H54 (cell line): ENCODE measurements at regions not wholly inside any gene's neighbourhood (a gene's known extent, or its start where the extent isn't known, plus 50 kb on each side); places are given as distances from the start of the nearest gene placed in this dataset.

ENCODE experiments used
- DNase-seq: peaks from one replicate; pipeline ENCODE4 v3.0.0; 2011; ENCODE audit warnings: low spot score, mixed read lengths; ENCODE audit not compliant: insufficient read length
- FAIRE-seq: peaks from 3 replicates; lab custom pipeline; 2011; peaks lifted over from hg19 to GRCh38; lab: Jason Lieb, UNC
- POLR2A ChIP-seq: IDR thresholded peaks from 2 replicates; pipeline ENCODE4 v1.6.1; 2011; ENCODE audit warnings: low read depth, mild to moderate bottlenecking, low read length

DNA sequence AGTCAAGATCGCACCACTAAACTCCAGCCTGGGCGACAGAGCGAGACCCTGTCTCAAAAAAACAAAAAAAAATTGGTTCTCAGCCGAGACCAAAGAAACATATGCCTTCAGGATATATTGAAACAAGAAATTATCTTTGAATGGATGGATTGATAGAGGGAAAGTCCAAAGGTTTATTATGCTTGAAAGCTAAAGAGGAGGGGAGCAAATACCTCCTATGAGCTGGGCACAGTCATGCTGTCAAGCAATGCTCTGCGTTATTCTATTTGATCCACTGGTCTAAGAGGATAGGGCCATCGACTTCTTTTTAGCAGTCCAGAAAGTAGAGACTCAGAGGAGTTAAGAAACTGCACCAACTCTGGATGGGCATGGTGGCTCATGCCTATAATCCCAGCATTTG lies 85.9 kb upstream of the SLC34A2 start:
- no peak for FAIRE-seq
- no peak for DNase-seq
- no peak for TF ChIP-seq POLR2A

DNA sequence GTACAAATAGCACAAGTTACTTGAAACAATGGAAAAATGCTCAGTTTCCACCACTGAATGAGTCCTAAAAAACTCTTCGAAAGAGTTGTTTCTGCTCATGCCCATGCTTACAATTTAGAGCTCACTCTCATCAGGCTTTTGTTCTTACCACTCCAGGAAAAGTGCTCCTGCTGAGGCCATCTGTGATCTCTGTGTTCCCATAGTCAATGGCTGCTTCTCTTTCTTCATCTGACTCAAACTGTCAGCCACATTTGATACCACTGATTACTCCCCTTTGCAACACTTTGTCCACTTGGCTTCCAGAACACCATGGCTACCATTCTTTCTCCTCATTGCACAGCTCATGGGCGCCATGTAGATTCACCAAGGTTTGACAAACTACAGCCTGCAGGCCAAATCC lies 80.0 kb upstream of the SLC34A2 start:
- DNase-seq, result no peak
- no peak for FAIRE-seq
- no peak for TF ChIP-seq POLR2A

DNA sequence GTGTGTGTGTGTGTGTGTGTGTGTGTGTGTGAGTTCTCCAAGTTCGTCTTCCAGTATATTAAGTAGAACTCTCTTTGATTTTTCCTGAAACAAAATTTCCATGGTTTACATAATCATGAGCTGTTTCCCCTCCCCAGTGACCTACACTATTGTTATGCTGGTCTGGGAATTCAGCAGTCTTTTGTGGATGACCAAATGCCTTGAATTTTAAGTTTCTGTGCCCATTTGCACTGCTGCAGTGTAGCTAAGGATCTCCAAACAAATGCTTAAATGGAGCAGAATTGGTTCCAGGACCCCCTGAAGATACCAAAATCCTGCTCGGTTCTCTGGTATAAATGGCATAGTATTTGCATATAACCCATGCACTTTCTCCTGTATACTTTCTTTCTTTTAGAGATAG lies 77.2 kb upstream of the SLC34A2 start:
- no peak for TF ChIP-seq POLR2A
- DNase-seq (no peak), FAIRE-seq (no peak)

GRCh38 chr4:25580633-25581467 lies 74.8 kb upstream of the SLC34A2 start:
- DNase-seq (no peak), FAIRE-seq (no peak)
- TF ChIP-seq POLR2A, result no peak

DNA sequence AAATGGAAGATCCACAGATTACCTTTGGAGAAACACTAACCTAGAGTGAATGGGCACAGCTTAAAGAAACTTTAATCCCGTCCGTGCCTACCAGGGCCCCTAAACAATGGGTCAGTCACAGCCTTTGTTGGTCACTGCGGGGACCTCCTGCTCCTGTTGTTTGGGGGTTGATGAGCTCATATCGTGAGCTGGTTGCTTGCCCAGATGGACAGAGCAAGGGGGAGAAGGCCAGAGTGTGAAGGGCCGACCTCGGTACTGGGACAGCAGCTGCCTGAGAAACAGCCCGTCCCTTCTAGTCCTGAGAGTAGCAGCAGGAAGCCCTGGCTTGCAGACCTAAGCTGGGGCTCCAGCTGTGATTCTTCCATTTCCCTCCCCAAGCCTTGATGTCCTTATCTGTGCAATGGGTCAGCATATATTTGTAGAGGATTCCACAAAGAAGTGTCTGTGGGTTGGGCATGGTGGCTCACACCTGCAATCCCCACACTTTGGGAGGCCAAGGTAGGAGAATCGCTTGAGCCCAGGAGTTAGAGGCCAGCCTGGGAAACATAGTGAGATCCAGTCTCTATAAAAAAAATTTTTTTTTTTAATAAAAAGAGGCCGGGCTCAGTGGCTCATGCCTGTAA lies 69.6 kb upstream of the SLC34A2 start:
- FAIRE-seq, result no peak

GRCh38 chr4:25588206-25588605 lies 67.4 kb upstream of the SLC34A2 start:
- FAIRE-seq (no peak), DNase-seq (no peak)
- TF ChIP-seq POLR2A, result no peak

More for the DNA sequence above, 69.6 kb upstream of the SLC34A2 start:
- DNase-seq, result no peak
- TF ChIP-seq POLR2A, result no peak

- no peak for FAIRE-seq
These were observed 65.5 kb upstream of the SLC34A2 start for GRCh38 chr4:25590171-25590570.

GRCh38 chr4:25592736-25593135 lies 62.9 kb upstream of the SLC34A2 start:
- DNase-seq (no peak), FAIRE-seq (no peak)

More at GRCh38 chr4:25590171-25590570, 65.5 kb upstream of the SLC34A2 start:
- DNase-seq, result no peak
- no peak for TF ChIP-seq POLR2A

More at GRCh38 chr4:25592736-25593135, 62.9 kb upstream of the SLC34A2 start:
- no peak for TF ChIP-seq POLR2A
